HCT116 (cell line): ENCODE measurements at regions not wholly inside any gene's neighbourhood (a gene's known extent, or its start where the extent isn't known, plus 50 kb on each side); places are given as distances from the start of the nearest gene placed in this dataset.

ENCODE experiments used
- ATAC-seq: fragments of 200-7000 bp; cut with Tn5 transposase; 2 replicates; pipeline ENCODE4 v1.9.1; 2020; ENCODE audit warnings: mild to moderate bottlenecking, moderate library complexity
- BruUV-seq: library from RNA; stranded (reverse); fragments of 400-500 nt; replicated peaks from 2 replicates; lab custom pipeline; 2021; lab: Mats Ljungman, UMichigan
- CTCF ChIA-PET: fragments of 300-600 bp; sonication (Branson Sonifier 250); formaldehyde crosslinking; loops from one replicate; lab custom pipeline; 2021; ENCODE audit warnings: antibody characterized with exemption; lab: Charles Lee
- POLR2A ChIA-PET: fragments of 300-600, 350-600 bp; sonication (Branson Sonifier 250); formaldehyde crosslinking; loops from one replicate; lab custom pipeline; 2021; ENCODE audit warnings: antibody characterized with exemption; lab: Charles Lee
- RAD21 ChIA-PET, 2 experiments: fragments of 300-600 bp; sonication (Branson Sonifier 250); formaldehyde crosslinking; loops; one replicate each; lab custom pipeline; 2023; ENCODE audit warnings: low total read pairs in 2 of 2; ENCODE audit not compliant: uncharacterized antibody in 2 of 2, unreplicated experiment in 2 of 2, low non-redundant PET in 1 of 2; lab: Charles Lee
- DNase-seq: peaks from one replicate; pipeline ENCODE4 v3.0.0-alpha.2; 2010; ENCODE audit warnings: low read depth, low spot score
- H2AFZ ChIP-seq: fragments of 200-600 bp; shearing (Covaris generic), sonication (generic); 2 replicates; pipeline ENCODE4 v1.6.1; 2017; ENCODE audit warnings: low read depth, mixed run types, mixed read lengths, antibody characterized with exemption, low read length; ENCODE audit not compliant: poor library complexity, severe bottlenecking
- H3K27ac ChIP-seq: 2 replicates; pipeline ENCODE4 v1.5.1; 2012; ENCODE audit warnings: low read depth, low read length
- H3K27me3 ChIP-seq: fragments of 200-600 bp; sonication (generic); 2 replicates; pipeline ENCODE4 v1.6.1; 2016; ENCODE audit warnings: mixed run types, low read length, mixed read lengths; ENCODE audit not compliant: insufficient read depth
- H3K36me3 ChIP-seq, 2 experiments: fragments of 200-500 bp in 1 of 2; fragments of 200-600 bp in 1 of 2; sonication (Bioruptor generic) in 1 of 2; sonication (generic) in 1 of 2; 2 replicates each; pipeline versions ENCODE4 v1.5.1 to v1.6.1; 2014 to 2016; ENCODE audit warnings: low read length in 2 of 2, inconsistent platforms in 1 of 2, mixed read lengths in 1 of 2, mixed run types in 1 of 2; ENCODE audit not compliant: insufficient read depth in 2 of 2, control insufficient read depth in 1 of 2
- H3K4me1 ChIP-seq, 2 experiments: fragments of 200-600 bp in 1 of 2; sonication (generic) in 1 of 2; 2 replicates each; pipeline versions ENCODE4 v1.5.1 to v1.6.1; 2012 to 2017; ENCODE audit warnings: low read length in 2 of 2, inconsistent platforms in 1 of 2, mild to moderate bottlenecking in 1 of 2, mixed read lengths in 1 of 2, mixed run types in 1 of 2, moderate library complexity in 1 of 2; ENCODE audit not compliant: insufficient read depth in 2 of 2, control insufficient read depth in 1 of 2
- H3K4me2 ChIP-seq: fragments of 200-600 bp; sonication (generic); 2 replicates; pipeline ENCODE4 v1.6.1; 2017; ENCODE audit warnings: mixed run types, low read length, mixed read lengths
- H3K4me3 ChIP-seq, 2 experiments: fragments of 200-600 bp in 1 of 2; sonication (generic) in 1 of 2; replicated peaks in 1 of 2; 2 replicates each; pipeline ENCODE4 v1.5.1; 2011 to 2016; ENCODE audit warnings: low read length in 2 of 2, control low read depth in 1 of 2, low read depth in 1 of 2, mild to moderate bottlenecking in 1 of 2, mixed read lengths in 1 of 2, mixed run types in 1 of 2
- H3K79me2 ChIP-seq: fragments of 200-600 bp; sonication (generic); 2 replicates; pipeline ENCODE4 v1.6.1; 2017; ENCODE audit warnings: mild to moderate bottlenecking, mixed run types, low read length, moderate library complexity, mixed read lengths; ENCODE audit not compliant: insufficient read depth
- H3K9ac ChIP-seq: fragments of 200-600 bp; sonication (generic); 2 replicates; pipeline ENCODE4 v1.6.1; 2016; ENCODE audit warnings: low read length, mixed read lengths
- H3K9me2 ChIP-seq: fragments of 200-600 bp; sonication (generic), shearing (Covaris generic); 2 replicates; pipeline ENCODE4 v1.6.1; 2017; ENCODE audit warnings: mixed run types, mild to moderate bottlenecking, moderate library complexity; ENCODE audit not compliant: insufficient read depth
- H3K9me3 ChIP-seq, 2 experiments: fragments of 200-500 bp in 1 of 2; fragments of 200-600 bp in 1 of 2; sonication (Bioruptor generic) in 1 of 2; sonication (generic) in 1 of 2; 2 replicates each; pipeline ENCODE4 v1.6.1; 2014 to 2017; ENCODE audit warnings: low read length in 2 of 2, mixed read lengths in 2 of 2, inconsistent platforms in 1 of 2, low read depth in 1 of 2, mild to moderate bottlenecking in 1 of 2, mixed run types in 1 of 2, moderate library complexity in 1 of 2; ENCODE audit not compliant: control insufficient read depth in 1 of 2, insufficient read depth in 1 of 2
- H4K20me1 ChIP-seq: fragments of 200-600 bp; sonication (generic), shearing (Covaris generic); 2 replicates; pipeline ENCODE4 v1.6.1; 2017; ENCODE audit warnings: mixed run types, mild to moderate bottlenecking, moderate library complexity; ENCODE audit not compliant: insufficient read depth
- ATF3 ChIP-seq: IDR thresholded peaks from 2 replicates; pipeline ENCODE4 v1.6.1; 2012
- EGR1 ChIP-seq: IDR thresholded peaks from 2 replicates; pipeline ENCODE4 v1.6.1; 2012; ENCODE audit warnings: low read depth
- EZH2phosphoT487 ChIP-seq: fragments of 200-600 bp; IDR thresholded peaks from 2 replicates; pipeline ENCODE4 v1.6.1; 2018; ENCODE audit warnings: antibody characterized with exemption, borderline replicate concordance
- MAX ChIP-seq: IDR thresholded peaks from 2 replicates; pipeline ENCODE4 v1.6.1; 2012
- POLR2AphosphoS5 ChIP-seq: IDR thresholded peaks from 2 replicates; pipeline ENCODE4 v1.6.1; 2011; ENCODE audit warnings: mild to moderate bottlenecking, low read depth, low read length, moderate library complexity
- RAD21 ChIP-seq: IDR thresholded peaks from 2 replicates; pipeline ENCODE4 v1.6.1; 2012; ENCODE audit warnings: low read depth, mild to moderate bottlenecking
- REST ChIP-seq: IDR thresholded peaks from 2 replicates; pipeline ENCODE4 v1.6.1; 2012; ENCODE audit warnings: low read depth
- SRF ChIP-seq: IDR thresholded peaks from 2 replicates; pipeline ENCODE4 v1.6.1; 2012; ENCODE audit warnings: low read depth
- YY1 ChIP-seq: IDR thresholded peaks from 2 replicates; pipeline ENCODE4 v1.6.1; 2011; ENCODE audit warnings: low read length, low read depth, moderate library complexity, mild to moderate bottlenecking; ENCODE audit not compliant: insufficient replicate concordance; ENCODE audit errors: extremely low read depth
- ZBTB33 ChIP-seq: IDR thresholded peaks from 2 replicates; pipeline ENCODE4 v1.6.1; 2011; ENCODE audit warnings: mild to moderate bottlenecking, low read length, moderate library complexity; ENCODE audit not compliant: insufficient replicate concordance; ENCODE audit errors: extremely low read depth
- ZNF274 ChIP-seq: fragments of 200-500 bp; sonication (Bioruptor generic); IDR thresholded peaks from 2 replicates; pipeline ENCODE4 v1.6.1; 2014; ENCODE audit warnings: mild to moderate bottlenecking, low read depth, low read length, inconsistent platforms
- intact Hi-C: fragments of 100-400 bp; cut with micrococcal nuclease; formaldehyde crosslinking; loops from 2 replicates; pipeline ENCODE4 v1.10.0; 2022

DNA sequence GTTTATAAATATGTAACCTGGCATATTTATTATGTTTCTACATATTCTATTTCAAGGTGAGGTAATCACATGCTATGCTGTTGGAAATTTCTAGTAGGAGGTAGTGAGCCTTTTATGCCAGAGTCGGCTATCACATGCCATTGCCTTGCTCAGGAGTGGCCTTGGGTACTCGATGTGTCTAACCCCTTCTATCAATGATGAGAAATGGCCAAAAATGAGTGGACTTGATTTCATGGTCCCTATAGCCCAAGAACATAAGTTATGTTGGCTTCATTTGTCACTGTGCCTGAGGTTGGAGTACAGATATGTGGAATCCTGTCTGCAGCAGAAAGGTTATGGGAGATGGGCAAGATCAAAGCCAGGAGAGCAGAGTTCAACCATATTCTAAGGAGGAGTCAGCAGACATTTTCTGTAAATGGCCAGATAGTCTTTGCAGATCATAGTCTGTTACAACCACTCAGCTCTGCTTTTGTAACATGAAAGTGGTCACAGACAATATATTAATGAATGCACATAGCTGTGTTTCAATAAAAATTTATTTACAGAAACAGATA, 554.4 kb downstream of the PDCD6IP start:
- no peak overlapping the region for H3K9ac ChIP-seq
- TF ChIP-seq POLR2AphosphoS5, result no peak
- TF ChIP-seq RAD21, result no peak
- TF ChIP-seq SRF, result no peak
- TF ChIP-seq YY1, result no peak
- TF ChIP-seq MAX, result no peak
- TF ChIP-seq ZNF274, result no peak
- no peak for TF ChIP-seq ZBTB33
- no peak for TF ChIP-seq EZH2phosphoT487
- no peak for TF ChIP-seq ATF3
- TF ChIP-seq EGR1, result no peak
- TF ChIP-seq REST, result no peak
- TF ChIP-seq, all 23 proteins: peak for 0
- H3K27me3 ChIP-seq, result no peaks in the 10 kb centered on the region
- ChIA-PET RAD21 (no interaction called here), CTCF (no interaction called here), POLR2A (no interaction called here)
- H4K20me1 ChIP-seq, result no peaks in the 10 kb centered on the region
- intact Hi-C loops, result no loop called here
- no peak overlapping the region for H2AFZ ChIP-seq
- H3K36me3 ChIP-seq, result no peaks in the 10 kb centered on the region
- H3K79me2 ChIP-seq, result no peaks in the 10 kb centered on the region
- H3K9me2 ChIP-seq, result no peaks in the 10 kb centered on the region
- H3K4me1 ChIP-seq, result no peaks in the 10 kb centered on the region
- no peak overlapping the region for H3K4me3 ChIP-seq
- DNase-seq (no peak), ATAC-seq (no peak)
- no peak overlapping the region for H3K27ac ChIP-seq
- H3K9me3 ChIP-seq, result no peaks in the 10 kb centered on the region
- H3K4me2 ChIP-seq, result no peak overlapping the region
- BruUV-seq, result no TSS peak
